Fibroblast of lung (primary cell): ENCODE measurements at regions not wholly inside any gene's neighbourhood (a gene's known extent, or its start where the extent isn't known, plus 50 kb on each side); places are given as distances from the start of the nearest gene placed in this dataset.

Experiments used
- DNase-seq, 2 donors: peaks; one replicate each; pipeline versions ENCODE4 v3.0.0 to v3.0.0-alpha.2; 2010; ENCODE audit warnings: low read depth in 2 of 2
- H2AFZ ChIP-seq: 2 replicates; pipeline ENCODE4 v1.5.1; 2012; ENCODE audit warnings: low read length, control low read depth, inconsistent platforms
- H3K27ac ChIP-seq: 2 replicates; pipeline ENCODE4 v1.5.1; 2011; ENCODE audit warnings: low read length, control low read depth; ENCODE audit not compliant: insufficient read depth
- H3K27me3 ChIP-seq: 2 replicates; pipeline ENCODE4 v1.5.1; 2011; ENCODE audit warnings: mild to moderate bottlenecking, low read length; ENCODE audit not compliant: control insufficient read depth, insufficient read depth
- H3K36me3 ChIP-seq: 2 replicates; pipeline ENCODE4 v1.5.1; 2011; ENCODE audit warnings: low read length; ENCODE audit not compliant: control insufficient read depth, insufficient read depth
- H3K4me1 ChIP-seq: 2 replicates; pipeline ENCODE4 v1.5.1; 2011; ENCODE audit warnings: low read length; ENCODE audit not compliant: control insufficient read depth, insufficient read depth; ENCODE audit errors: extremely low read depth
- H3K4me2 ChIP-seq: 2 replicates; pipeline ENCODE4 v1.5.1; 2011; ENCODE audit warnings: low read length, control low read depth; ENCODE audit not compliant: insufficient read depth; ENCODE audit errors: extremely low read depth
- H3K4me3 ChIP-seq, 4 experiments: fragments of 200-600 bp in 1 of 4; sonication (generic) in 1 of 4; replicated peaks in 1 of 4; 2 replicates each; pipeline ENCODE4 v1.5.1; 2011 to 2016; ENCODE audit warnings: low read length in 4 of 4, low read depth in 3 of 4, mild to moderate bottlenecking in 3 of 4, control low read depth in 2 of 4, inconsistent platforms in 1 of 4, mixed read lengths in 1 of 4; ENCODE audit not compliant: insufficient read depth in 1 of 4; ENCODE audit errors: control extremely low read depth in 1 of 4
- H3K79me2 ChIP-seq: 2 replicates; pipeline ENCODE4 v1.5.1; 2012; ENCODE audit warnings: mild to moderate bottlenecking, low read length, inconsistent platforms; ENCODE audit not compliant: control insufficient read depth, insufficient read depth
- H3K9ac ChIP-seq: 2 replicates; pipeline ENCODE4 v1.5.1; 2011; ENCODE audit warnings: mild to moderate bottlenecking, low read length, control low read depth; ENCODE audit not compliant: insufficient read depth
- H3K9me3 ChIP-seq: 2 replicates; pipeline ENCODE4 v1.5.1; 2012; ENCODE audit warnings: low read depth, low read length; ENCODE audit not compliant: control insufficient read depth, insufficient read depth
- H4K20me1 ChIP-seq: 2 replicates; pipeline ENCODE4 v1.5.1; 2011; ENCODE audit warnings: low read length; ENCODE audit not compliant: control insufficient read depth, insufficient read depth; ENCODE audit errors: extremely low read depth
- EZH2 ChIP-seq: IDR thresholded peaks from 2 replicates; pipeline ENCODE4 v1.5.1; 2012; ENCODE audit warnings: low read length, control low read depth, mild to moderate bottlenecking; ENCODE audit errors: missing control alignments
- TF ChIP-seq, protein P1 (sequence below), 2 donors: IDR thresholded peaks in 1 of 2; conservative IDR thresholded peaks in 1 of 2; 1 replicate in 1 of 2; 2 replicates in 1 of 2; pipeline ENCODE4 v1.5.1; 2011 to 2012; ENCODE audit warnings: low read length in 2 of 2, control low read depth in 1 of 2, inconsistent platforms in 1 of 2, low read depth in 1 of 2, mild to moderate bottlenecking in 1 of 2

DNA sequence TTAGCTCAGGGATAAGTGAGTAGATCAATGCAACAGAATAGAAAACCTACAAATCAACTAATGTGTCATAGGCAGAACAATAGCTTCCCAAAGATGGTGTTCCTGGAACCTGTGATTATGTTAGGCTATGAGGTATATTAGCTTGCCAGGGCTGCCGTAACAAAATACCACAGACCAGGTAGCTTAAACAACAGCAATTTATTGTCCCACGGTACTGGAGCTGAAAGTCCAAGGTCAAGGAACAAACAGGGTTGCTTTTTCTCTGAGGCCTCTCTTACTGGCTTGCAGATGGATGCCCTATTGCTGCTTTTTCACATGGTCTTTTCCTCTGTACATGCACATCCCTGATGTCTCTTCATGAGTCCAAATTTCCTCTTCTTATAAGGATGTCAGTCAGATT is 354.9 kb downstream of the TNS1 start:
- no peaks in the 10 kb centered on the region for H3K79me2 ChIP-seq
- H3K4me3 ChIP-seq, result no peak overlapping the region
- DNase-seq, result no peak
- no peak overlapping the region for H3K9ac ChIP-seq
- H3K36me3 ChIP-seq, result no peaks in the 10 kb centered on the region
- H3K27me3 ChIP-seq, result no peaks in the 10 kb centered on the region
- H4K20me1 ChIP-seq, result no peaks in the 10 kb centered on the region
- H3K4me2 ChIP-seq, result no peak overlapping the region
- H3K27ac ChIP-seq, result no peak overlapping the region
- no peak overlapping the region for H2AFZ ChIP-seq
- TF ChIP-seq, protein P1, sequence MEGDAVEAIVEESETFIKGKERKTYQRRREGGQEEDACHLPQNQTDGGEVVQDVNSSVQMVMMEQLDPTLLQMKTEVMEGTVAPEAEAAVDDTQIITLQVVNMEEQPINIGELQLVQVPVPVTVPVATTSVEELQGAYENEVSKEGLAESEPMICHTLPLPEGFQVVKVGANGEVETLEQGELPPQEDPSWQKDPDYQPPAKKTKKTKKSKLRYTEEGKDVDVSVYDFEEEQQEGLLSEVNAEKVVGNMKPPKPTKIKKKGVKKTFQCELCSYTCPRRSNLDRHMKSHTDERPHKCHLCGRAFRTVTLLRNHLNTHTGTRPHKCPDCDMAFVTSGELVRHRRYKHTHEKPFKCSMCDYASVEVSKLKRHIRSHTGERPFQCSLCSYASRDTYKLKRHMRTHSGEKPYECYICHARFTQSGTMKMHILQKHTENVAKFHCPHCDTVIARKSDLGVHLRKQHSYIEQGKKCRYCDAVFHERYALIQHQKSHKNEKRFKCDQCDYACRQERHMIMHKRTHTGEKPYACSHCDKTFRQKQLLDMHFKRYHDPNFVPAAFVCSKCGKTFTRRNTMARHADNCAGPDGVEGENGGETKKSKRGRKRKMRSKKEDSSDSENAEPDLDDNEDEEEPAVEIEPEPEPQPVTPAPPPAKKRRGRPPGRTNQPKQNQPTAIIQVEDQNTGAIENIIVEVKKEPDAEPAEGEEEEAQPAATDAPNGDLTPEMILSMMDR (conservative IDR thresholded peaks at IDR 0.05 in 1 of 2, IDR thresholded peaks at IDR 0.05 in 1 of 2; ENCODE audit: low read depth in 1 of 2, low read length in 2 of 2), result no peak
- TF ChIP-seq EZH2, result no peak
- H3K9me3 ChIP-seq, result no peaks in the 10 kb centered on the region
- H3K4me1 ChIP-seq, result no peaks in the 10 kb centered on the region

DNA sequence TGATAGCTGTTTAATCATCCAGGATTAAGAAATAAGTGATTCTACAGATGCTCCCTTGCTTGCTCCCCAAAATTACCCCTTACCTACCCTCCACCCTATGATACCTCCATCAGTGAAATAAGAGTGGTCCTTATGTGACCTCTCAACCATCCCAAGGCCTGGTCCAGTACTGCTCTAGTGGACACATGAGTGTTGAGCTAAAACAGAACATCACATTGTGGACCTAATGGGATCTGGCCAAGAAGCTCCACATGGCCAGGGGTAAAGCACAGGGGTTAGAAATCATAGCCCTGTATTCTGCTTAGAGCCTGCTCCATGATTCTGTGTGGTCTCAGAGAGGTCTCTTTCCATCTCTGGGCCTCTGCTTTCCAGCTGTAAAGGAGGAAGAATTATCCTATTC is 355.6 kb downstream of the TNS1 start:
- H3K4me2 ChIP-seq, result no peak overlapping the region
- H3K9me3 ChIP-seq, result no peaks in the 10 kb centered on the region
- no peaks in the 10 kb centered on the region for H3K36me3 ChIP-seq
- no peak for DNase-seq
- no peak for TF ChIP-seq EZH2
- TF ChIP-seq, protein P1 (conservative IDR thresholded peaks at IDR 0.05 in 1 of 2, IDR thresholded peaks at IDR 0.05 in 1 of 2; ENCODE audit: low read depth in 1 of 2, low read length in 2 of 2), result no peak
- no peaks in the 10 kb centered on the region for H3K4me1 ChIP-seq
- no peak overlapping the region for H3K4me3 ChIP-seq
- no peak overlapping the region for H2AFZ ChIP-seq
- no peaks in the 10 kb centered on the region for H3K79me2 ChIP-seq
- no peak overlapping the region for H3K9ac ChIP-seq
- no peaks in the 10 kb centered on the region for H4K20me1 ChIP-seq
- H3K27me3 ChIP-seq, result no peaks in the 10 kb centered on the region
- no peak overlapping the region for H3K27ac ChIP-seq

DNA sequence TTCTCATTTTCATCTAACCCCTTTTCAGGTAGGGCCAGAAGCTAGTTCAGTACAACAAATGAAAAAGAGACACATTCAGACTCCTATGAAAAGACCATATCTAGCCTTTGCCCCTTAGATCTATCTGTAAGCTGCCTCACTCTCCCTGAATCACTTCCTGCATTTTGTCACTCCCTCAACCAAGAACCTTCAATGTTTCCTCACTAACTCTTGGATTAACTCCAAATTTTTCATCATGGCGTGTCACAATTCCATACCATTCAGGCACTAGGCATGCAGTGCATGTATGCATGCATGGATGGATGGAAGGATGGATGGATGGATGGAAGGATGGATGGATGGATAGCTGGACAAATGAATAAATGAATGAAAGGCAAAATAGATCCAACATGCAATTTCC is 356.9 kb downstream of the TNS1 start:
- TF ChIP-seq, protein P1 (conservative IDR thresholded peaks at IDR 0.05 in 1 of 2, IDR thresholded peaks at IDR 0.05 in 1 of 2; ENCODE audit: low read depth in 1 of 2, low read length in 2 of 2), result no peak
- Histone ChIP-seq H3K9me3 (no peaks in the 10 kb centered on the region), H3K9ac (no peak overlapping the region), H3K36me3 (no peaks in the 10 kb centered on the region), H2AFZ (no peak overlapping the region), H4K20me1 (no peaks in the 10 kb centered on the region), H3K4me2 (no peak overlapping the region), H3K4me3 (no peak overlapping the region), H3K4me1 (no peaks in the 10 kb centered on the region), H3K79me2 (no peaks in the 10 kb centered on the region), H3K27me3 (no peaks in the 10 kb centered on the region), H3K27ac (no peak overlapping the region)
- no peak for DNase-seq
